ENCODE measurements at regions not wholly inside any gene's neighbourhood (a gene's known extent, or its start where the extent isn't known, plus 50 kb on each side); places are given as distances from the start of the nearest gene placed in this dataset.

DNA sequence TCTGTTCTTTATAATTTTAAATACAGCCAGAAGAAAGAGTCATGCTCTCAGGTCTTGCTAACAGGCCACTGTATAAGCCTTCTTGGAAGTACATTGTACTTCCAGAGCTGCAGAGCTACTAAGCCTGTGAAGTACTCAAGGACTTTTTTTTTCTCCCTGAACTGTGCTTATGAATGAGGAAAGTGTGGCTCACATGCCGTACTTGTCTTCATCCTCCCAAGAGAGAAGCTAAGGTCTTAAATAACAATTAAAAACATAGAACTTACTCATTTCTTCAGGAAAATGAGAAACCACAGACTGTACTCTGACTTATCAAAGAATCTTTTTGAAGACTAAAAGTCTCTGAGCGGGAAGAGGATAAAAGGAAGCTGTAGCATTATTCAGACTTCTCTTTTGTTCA is 218.3 kb downstream of the HTR1B start:
- no peaks in the 10 kb centered on the region for H3K79me2 ChIP-seq (ENCODE audit: control insufficient read depth, insufficient read depth, low read length)
- dilution Hi-C loops (cut with MboI; ENCODE audit: extremely low pct_ligation_motif_present, low sequenced_read_pairs), result no loop called here

GRCh38 chr6:77231438-77232305 is 231.6 kb downstream of the HTR1B start:
- dilution Hi-C loops (cut with MboI; ENCODE audit: extremely low pct_ligation_motif_present, low sequenced_read_pairs), result no loop called here
- FAIRE-seq (peak; percentile 67), DNase-seq (ENCODE audit: low read depth, low spot score) (no peak)
- Histone ChIP-seq H3K9me3 (ENCODE audit: control insufficient read depth, low read depth, low read length) (no peaks in the 10 kb centered on the region), H3K27me3 (ENCODE audit: control insufficient read depth, extremely low read depth, insufficient read depth, low read length) (no peaks in the 10 kb centered on the region), H3K4me2 (ENCODE audit: control insufficient read depth, extremely low read depth, insufficient read depth, low read depth, low read length) (no peak overlapping the region), H3K9ac (ENCODE audit: control insufficient read depth, extremely low read depth, insufficient read depth, low read length) (no peak overlapping the region), H3K4me3 (ENCODE audit: control insufficient read depth in 2 of 3, extremely low read depth in 1 of 3, insufficient read depth in 2 of 3, low read depth in 1 of 3, low read length in 3 of 3) (no peak overlapping the region), H3K9me1 (ENCODE audit: control insufficient read depth, extremely low read depth, insufficient read depth, low read length) (no peaks in the 10 kb centered on the region), H3K4me1 (ENCODE audit: control insufficient read depth, extremely low read depth, insufficient read depth, low read length) (no peaks in the 10 kb centered on the region), H3K36me3 (ENCODE audit: control insufficient read depth in 2 of 2, extremely low read depth in 1 of 2, insufficient read depth in 2 of 2, low read length in 2 of 2) (no peaks in the 10 kb centered on the region), H3K27ac (ENCODE audit: control insufficient read depth, insufficient read depth, low read length) (no peak overlapping the region), H3K79me2 (ENCODE audit: control insufficient read depth, insufficient read depth, low read length) (no peaks in the 10 kb centered on the region), H4K20me1 (ENCODE audit: control insufficient read depth, extremely low read depth, insufficient read depth, low read length) (no peaks in the 10 kb centered on the region), H2AFZ (ENCODE audit: control insufficient read depth, low read length) (no peak overlapping the region)
- TF ChIP-seq EZH2 (IDR thresholded peaks at IDR 0.05; ENCODE audit: low read length), result no peak
- TF ChIP-seq, protein P1, sequence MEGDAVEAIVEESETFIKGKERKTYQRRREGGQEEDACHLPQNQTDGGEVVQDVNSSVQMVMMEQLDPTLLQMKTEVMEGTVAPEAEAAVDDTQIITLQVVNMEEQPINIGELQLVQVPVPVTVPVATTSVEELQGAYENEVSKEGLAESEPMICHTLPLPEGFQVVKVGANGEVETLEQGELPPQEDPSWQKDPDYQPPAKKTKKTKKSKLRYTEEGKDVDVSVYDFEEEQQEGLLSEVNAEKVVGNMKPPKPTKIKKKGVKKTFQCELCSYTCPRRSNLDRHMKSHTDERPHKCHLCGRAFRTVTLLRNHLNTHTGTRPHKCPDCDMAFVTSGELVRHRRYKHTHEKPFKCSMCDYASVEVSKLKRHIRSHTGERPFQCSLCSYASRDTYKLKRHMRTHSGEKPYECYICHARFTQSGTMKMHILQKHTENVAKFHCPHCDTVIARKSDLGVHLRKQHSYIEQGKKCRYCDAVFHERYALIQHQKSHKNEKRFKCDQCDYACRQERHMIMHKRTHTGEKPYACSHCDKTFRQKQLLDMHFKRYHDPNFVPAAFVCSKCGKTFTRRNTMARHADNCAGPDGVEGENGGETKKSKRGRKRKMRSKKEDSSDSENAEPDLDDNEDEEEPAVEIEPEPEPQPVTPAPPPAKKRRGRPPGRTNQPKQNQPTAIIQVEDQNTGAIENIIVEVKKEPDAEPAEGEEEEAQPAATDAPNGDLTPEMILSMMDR (optimal IDR thresholded peaks at IDR 0.05 in 1 of 3, IDR thresholded peaks at IDR 0.05 in 1 of 3, conservative IDR thresholded peaks at IDR 0.05 in 1 of 3; ENCODE audit: extremely low read depth in 1 of 3, insufficient read depth in 2 of 3, low read length in 3 of 3), result no peak

More for the DNA sequence above, 218.3 kb downstream of the HTR1B start:
- Histone ChIP-seq H3K27ac (ENCODE audit: control insufficient read depth, insufficient read depth, low read length) (no peak overlapping the region), H3K9me3 (ENCODE audit: control insufficient read depth, low read depth, low read length) (no peaks in the 10 kb centered on the region), H3K9me1 (ENCODE audit: control insufficient read depth, extremely low read depth, insufficient read depth, low read length) (no peaks in the 10 kb centered on the region), H3K4me1 (ENCODE audit: control insufficient read depth, extremely low read depth, insufficient read depth, low read length) (no peaks in the 10 kb centered on the region), H2AFZ (ENCODE audit: control insufficient read depth, low read length) (no peak overlapping the region), H3K9ac (ENCODE audit: control insufficient read depth, extremely low read depth, insufficient read depth, low read length) (no peak overlapping the region), H3K4me3 (ENCODE audit: control insufficient read depth in 2 of 3, extremely low read depth in 1 of 3, insufficient read depth in 2 of 3, low read depth in 1 of 3, low read length in 3 of 3) (no peak overlapping the region), H3K36me3 (ENCODE audit: control insufficient read depth in 2 of 2, extremely low read depth in 1 of 2, insufficient read depth in 2 of 2, low read length in 2 of 2) (no peaks in the 10 kb centered on the region), H3K4me2 (ENCODE audit: control insufficient read depth, extremely low read depth, insufficient read depth, low read depth, low read length) (no peak overlapping the region), H4K20me1 (ENCODE audit: control insufficient read depth, extremely low read depth, insufficient read depth, low read length) (no peaks in the 10 kb centered on the region), H3K27me3 (ENCODE audit: control insufficient read depth, extremely low read depth, insufficient read depth, low read length) (no peaks in the 10 kb centered on the region)
- no peak for FAIRE-seq
- no peak for DNase-seq (ENCODE audit: low read depth, low spot score)
- TF ChIP-seq EZH2 (IDR thresholded peaks at IDR 0.05; ENCODE audit: low read length), result no peak
- TF ChIP-seq, protein P1 (optimal IDR thresholded peaks at IDR 0.05 in 1 of 3, IDR thresholded peaks at IDR 0.05 in 1 of 3, conservative IDR thresholded peaks at IDR 0.05 in 1 of 3; ENCODE audit: extremely low read depth in 1 of 3, insufficient read depth in 2 of 3, low read length in 3 of 3), result no peak

All from keratinocyte (primary cell).